OCI-M1 (cell line): ENCODE measurements at regions not wholly inside any gene's neighbourhood (a gene's known extent, or its start where the extent isn't known, plus 50 kb on each side); places are given as distances from the start of the nearest gene placed in this dataset.
"Not testable (repeated sequence)": the region's sequence is repeated elsewhere in the genome, so short reads cannot be mapped to it uniquely, and the experiment has no call there.

Experiments used
- DNase-seq: peaks from one replicate; lab custom pipeline; 2025; lab: John Stamatoyannopoulos, UW

DNA sequence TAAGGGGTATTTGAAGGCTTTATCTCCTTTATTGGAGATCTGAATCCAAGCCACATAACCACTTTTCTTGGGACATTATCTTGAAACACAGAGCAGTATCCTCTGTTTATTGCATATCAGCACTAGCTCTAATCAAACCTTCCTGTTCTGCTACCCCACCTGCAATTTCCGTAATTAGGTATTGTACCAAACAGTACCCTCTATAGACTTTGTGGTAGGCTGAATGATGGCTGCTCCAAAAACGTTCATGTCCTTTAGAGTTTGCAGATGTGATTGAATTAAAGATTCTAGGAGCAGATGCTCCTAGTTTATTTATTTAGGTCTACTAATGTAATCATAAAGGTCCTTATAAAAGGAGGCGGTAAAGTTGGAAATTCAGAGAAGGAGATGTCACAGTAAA is 573.0 kb upstream of the ATXN7L3B start:
- no peak for DNase-seq

DNA sequence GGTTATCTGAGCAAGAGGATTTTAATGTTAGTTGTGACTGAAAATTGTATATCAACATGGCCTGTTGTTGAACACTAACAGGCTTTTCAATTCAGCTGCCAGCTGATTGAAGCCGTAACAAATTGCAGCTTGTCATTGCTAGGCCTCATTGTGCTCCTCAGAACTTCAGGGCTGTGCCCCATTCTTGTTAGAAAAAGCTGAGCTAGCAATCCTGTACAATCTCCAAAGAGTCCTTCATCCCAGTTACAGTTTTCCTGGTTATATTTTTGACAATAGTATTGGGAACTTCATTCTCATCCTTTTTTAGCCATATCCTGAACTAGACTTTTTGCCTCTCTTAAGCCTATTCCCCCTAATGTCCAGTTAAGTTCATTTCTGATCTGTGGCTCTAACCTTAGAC is 564.1 kb upstream of the ATXN7L3B start:
- DNase-seq, result no peak

DNA sequence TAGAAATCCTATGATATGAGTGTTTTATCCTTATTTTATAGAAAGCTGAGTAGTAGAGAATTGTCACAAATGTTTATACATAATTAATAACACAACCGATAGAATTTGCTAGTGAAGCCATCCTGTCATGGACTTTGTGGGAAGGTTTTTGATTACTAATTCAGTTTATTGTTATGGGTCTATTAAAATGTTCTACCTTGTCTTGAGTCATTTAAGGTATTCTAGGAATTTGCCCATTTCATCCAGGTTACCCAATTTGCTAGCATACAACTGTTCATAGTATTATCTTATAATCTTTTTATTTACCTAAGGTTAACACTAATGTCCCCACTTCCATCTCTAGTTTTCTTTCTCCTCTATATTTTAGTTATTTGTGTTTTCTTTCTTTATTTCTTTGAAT is 553.1 kb upstream of the ATXN7L3B start:
- no peak for DNase-seq

DNA sequence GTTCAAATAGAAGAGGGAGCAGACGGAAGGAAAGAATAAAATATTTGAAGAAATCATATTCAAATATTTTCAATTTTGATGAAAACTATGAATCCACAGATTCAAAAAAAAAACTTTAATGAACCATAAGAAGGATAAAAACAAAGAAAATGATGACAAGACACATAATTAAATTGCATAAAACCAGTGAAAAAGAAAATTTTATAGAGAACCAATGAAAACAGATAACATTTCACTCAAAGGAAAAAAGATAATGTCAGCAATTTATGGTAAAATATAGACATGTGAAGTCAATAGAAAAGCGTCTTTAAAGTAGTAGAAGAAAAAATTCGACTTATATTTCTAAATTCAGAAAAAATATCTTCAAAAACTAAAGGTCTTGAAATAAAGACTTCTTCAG is 546.5 kb upstream of the ATXN7L3B start:
- DNase-seq, result no peak

DNA sequence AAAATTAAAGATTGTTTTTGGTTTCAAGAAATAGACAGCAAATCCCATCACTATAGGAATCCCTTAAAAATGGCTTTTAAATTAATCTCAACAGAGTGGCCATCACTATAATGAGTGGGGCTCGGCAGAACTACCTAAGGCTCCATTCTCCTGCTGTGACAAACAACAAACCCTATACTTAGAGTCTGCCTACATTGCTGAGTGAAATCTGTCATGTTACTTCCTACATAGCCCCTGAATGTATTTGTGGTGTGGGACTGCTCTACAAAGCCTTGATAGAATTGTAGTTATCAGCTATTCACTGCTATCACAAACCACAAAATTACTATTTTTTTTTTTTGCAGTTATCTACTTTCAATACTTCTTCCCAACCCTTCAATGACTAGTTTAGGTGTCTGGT is 538.7 kb upstream of the ATXN7L3B start:
- DNase-seq, result no peak

DNA sequence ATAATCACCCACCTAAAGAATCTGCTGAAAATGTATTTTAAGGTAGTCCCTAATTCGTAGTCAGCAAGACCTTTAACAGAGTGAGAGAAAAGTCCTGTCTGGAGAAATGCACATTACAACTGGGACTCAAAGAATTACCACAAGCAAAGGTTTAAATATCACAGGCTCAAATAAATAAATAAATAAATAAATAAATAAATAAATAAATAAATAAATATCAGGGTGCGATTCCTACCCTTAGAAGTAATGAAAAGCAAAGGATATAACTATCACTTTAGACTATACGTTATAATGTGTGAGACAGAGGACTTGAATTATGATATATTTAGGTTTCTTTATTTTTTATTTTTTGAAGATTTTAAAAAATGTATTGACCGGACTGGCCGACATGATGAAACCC is 522.5 kb upstream of the ATXN7L3B start:
- no peak for DNase-seq

DNA sequence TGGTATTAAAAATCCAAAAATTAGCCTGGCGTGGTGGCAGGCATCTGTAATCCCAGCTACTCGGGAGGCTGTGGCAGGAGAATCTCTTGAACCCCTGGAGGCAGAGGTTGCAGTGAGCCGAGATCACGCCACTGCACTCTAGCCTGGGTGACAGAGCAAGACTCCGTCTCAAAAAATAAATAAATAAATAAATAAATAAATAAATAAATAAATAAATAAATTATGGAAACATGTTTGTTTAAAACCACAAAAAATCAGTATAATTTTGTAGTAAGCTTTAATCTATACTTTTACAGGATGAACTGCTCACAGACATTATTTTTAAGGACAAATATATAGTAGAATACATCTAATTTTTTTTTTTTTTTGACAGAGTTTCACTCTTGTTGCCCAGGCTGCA is 521.3 kb upstream of the ATXN7L3B start:
- DNase-seq, result not testable (repeated sequence)

DNA sequence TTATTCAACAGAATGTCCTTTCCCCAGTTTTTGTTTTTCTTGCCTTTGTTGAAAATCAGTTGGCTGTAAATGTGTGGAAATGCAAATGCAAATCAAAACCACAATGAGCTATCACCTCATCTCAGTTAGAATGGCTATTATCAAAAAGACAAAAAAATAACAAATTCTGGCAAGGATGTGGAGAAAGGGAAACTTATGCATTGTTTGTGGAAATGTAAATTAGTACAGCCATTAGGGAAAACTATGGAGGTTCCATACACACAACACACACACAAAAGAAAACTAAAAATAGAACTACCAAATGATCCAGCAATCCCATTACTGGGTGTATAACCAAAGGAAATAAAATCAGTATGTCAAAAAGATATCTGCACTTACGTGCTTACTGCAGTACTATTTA is 518.8 kb upstream of the ATXN7L3B start:
- DNase-seq, result no peak

DNA sequence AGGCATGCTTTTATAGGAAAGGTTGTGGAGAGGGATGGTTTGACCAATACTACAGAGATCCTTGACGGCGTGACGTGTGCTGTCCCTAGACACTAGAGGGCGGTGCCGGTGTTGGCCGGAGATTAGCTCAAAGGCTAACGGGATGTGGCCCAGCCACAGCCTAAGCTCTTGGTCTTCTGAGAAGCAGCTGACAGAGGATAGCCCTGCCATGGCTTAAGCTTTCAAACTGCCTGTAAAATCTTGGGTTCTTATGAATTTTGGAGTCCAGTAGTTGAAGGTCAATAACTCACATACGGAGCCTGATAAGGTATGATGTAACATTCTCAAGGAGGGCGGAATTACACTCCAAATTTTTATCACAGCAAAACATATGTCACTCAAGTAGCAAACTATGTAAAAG is 515.7 kb upstream of the ATXN7L3B start:
- DNase-seq, result peak; percentile 97

DNA sequence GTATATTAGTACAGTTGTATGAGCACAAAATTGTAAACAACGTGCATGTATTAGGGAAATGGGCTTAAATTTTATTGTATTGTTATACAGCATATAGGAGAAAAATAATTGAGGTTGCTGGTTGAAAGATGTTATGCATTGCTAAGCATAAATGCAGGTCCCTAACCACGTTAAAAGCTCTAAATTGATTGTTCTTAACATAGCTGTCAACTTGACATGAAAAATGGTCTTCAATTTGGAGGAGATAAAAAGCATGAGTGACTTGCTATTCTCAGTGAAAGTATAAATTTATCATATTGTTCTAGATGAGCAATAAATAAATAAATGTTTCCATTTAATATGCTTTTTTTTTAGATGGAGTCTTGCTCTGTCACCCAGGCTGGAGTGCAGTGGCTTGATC is 506.6 kb upstream of the ATXN7L3B start:
- DNase-seq, result no peak

DNA sequence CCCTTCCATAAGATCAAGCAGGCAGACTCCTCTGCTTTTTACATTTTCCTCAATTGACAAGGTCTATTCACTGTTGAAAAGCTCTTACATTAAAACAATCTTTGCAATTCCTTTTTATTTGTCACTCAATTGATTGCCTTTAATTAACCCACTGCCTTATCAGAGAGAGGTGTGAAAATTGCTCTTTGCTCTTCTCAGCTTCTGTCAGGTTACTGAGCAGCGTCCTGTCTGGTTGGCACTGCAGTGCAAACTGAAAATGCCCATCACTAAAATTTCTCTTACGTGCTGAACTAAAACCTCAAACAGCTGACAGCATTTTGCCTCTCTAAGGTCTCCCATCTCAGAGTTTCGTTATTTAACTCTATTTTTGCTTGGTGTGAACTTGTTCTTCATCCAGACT is 504.1 kb upstream of the ATXN7L3B start:
- no peak for DNase-seq

DNA sequence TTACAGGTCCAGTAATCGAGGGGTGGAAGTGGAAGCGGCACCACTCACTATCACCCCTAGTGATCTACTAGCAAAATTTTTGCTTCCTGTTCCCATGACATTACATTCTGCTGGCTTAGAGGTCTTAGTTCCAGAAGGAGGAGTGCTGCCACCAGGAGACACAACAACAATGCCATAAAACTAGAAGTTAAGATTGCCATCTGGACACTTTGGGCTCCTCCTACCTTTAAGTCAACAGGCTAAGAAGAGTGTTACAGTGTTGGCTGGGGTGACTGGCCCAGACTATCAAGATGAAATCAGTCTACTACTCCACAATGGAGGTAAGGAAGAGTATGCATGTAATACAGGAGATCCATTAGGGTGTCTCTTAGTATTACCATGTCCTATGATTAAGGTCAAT is 498.5 kb upstream of the ATXN7L3B start:
- peak; percentile 39 for DNase-seq

DNA sequence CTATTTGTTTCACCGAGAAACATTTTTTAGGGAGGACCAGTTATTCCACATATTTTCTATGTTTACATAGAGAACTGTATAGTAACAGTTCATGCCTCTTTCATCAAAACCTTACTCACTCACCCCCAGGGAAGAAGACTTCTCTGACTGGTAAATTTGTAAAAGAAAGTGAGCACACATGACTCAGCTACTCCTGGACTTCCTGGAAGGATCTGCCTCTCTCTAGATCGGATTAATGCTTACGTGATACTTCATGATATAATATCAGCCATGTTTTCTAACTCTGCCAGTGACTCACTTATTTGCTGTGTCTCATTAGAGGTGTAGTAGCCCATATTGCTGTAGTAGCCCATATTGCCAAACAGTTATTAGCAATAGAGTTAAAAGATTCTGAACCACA is 494.3 kb upstream of the ATXN7L3B start:
- peak; percentile 26 for DNase-seq

DNA sequence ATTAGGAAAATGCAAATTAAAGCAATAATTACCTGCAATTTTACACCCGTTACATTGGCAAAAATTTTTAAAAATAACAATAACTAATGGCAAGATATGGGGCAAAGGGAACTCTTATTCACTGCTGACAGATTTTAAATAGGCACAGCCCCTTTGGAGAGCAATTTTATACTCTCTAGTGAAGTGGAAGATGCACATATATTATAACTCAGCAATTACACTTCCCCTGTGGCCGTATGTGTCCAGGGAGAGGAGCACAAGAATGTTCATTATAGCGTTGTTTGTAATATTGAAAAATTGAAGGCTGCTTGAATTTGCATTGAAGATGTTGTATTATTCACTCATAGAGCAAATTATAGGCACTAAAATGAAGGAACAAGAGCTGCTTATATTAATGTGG is 488.3 kb upstream of the ATXN7L3B start:
- DNase-seq, result no peak

DNA sequence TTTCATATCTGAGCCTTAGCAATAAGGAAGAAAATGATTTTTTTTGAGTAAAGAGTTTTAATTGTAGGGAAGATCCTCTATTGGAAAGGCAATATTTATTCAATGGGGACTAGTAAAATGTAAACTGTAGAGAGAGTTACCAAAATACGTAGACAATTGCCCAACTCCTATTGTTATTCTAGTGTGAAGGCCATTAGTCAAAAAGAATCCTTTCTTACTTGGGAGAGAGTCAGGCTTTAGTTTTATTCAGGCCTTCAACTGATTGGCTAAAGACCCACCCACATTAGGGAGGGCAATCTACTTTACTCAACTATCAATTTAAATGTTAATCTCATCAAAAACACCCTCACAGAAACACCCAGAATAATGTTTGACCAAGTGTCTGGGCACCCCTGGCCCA is 485.8 kb upstream of the ATXN7L3B start:
- no peak for DNase-seq

DNA sequence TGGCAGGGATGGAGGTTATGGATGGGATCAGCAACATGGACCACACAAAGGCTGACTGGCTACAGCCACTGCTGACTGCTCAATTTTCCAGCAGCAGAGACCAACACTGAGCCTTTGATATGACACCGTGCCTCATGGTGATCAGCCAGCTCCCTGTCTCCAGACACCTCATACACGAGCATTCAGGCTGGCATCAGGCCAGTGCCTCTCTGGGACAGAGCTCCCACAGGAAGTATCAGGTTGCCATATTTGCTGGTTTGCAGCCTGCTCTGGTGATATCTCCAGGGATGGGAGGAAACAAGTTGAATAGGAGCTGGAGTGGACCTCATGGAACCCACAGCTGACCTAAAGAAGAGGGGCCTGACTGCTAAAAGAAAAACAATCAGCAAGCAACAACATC is 471.2 kb upstream of the ATXN7L3B start:
- DNase-seq, result no peak

DNA sequence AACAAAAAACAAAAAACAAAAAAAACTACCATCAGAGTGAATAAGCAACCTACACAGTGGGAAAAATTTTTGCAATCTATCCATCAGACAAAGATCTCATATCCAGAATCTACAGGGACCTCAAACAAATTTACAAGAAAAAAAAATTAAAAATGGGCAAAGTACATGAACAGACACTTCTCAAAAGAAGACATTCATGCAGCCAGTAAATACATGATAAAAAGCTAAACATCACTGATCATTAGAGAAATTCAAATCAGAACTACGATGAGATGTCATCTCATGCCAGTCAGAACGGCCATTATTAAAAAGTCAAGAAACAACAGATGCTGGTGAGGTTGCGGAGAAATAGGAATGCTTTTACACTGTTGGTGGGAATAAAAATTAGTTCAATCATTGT is 466.5 kb upstream of the ATXN7L3B start:
- DNase-seq, result no peak

DNA sequence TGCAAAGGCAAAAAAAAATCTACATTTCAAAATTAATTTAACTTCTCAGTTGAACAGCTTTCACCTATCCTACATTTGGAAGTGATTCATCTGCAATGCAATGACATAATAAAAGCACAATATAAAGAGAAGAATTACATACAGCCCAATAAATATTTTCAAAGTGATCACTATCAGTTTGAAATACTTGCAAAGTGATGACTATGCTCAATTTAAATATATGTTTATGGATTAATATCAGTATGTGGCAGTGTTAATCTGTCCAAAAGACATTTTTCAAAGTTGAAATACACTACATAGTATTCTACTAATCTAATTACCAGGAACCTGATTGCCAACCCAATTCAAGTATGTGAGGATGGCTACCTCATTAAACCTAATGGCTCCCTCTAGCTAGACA is 460.7 kb upstream of the ATXN7L3B start:
- DNase-seq, result peak; percentile 10

DNA sequence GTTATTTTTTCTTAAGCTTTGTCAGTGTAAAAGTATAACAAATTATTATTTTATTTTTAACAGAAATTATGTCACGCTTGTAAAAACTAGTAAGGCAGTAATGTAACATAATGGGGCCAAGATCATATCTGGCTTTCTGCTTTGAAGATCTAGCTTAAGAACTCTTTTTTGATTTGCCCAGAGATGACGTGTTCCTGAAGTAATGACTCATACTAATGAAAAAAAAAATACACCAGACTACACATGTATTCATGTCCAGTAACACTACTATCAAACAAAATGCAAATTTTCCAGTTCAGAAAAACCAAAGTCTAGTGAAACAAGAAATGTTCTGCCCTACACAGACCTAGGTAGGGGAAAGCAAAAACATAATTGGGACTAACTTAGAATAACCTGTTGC is 432.2 kb upstream of the ATXN7L3B start:
- no peak for DNase-seq

DNA sequence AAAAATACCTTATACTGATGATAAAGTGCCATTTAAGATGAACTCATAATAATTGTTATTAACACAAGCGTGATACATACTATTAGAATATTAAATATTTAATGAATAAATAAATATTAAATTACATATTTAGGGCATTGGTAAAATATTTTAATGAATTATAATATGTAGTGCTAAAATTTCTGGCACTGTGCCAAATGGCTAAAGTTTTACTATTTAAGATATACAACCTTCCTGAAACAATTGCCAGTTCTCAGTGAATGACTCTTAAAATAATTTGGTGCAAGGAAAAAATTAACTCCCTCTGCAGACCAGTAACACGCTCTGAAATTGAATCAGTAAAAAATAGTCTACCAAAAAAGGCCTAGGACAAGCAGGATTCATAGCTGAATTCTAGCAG is 428.9 kb upstream of the ATXN7L3B start:
- no peak for DNase-seq

DNA sequence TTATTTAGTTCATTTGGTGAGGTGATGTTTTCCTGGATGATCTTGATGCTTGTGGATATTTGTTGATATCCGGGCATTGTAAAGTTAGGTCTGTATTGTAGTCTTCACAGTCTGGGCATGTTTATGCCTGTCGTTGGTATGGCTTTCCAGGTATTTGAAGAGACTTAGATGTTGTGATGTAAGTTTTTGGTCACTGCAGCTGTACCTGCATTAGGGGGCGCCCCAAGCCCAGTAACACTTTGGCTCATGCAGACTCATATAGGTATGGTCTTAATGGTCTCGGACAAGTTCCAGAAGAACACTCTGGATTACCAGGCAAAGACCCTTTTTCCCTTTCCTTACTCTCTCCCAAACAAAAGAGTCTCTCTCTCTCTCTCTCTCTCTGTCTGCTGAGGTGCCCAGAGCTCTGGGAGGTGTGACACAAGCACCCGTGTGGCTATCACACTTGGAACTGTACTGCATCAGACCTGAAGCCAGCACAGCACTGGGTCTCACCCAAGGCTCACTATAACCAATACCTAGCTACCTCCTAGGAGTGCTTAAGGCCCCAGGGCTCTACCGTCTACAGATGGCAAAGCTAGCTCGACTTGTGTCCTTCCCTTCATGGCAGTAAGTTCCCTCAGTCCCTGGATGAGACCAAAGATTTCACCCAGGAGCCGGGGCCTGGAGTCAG is 425.8 kb upstream of the ATXN7L3B start:
- DNase-seq, result peak; percentile 55

DNA sequence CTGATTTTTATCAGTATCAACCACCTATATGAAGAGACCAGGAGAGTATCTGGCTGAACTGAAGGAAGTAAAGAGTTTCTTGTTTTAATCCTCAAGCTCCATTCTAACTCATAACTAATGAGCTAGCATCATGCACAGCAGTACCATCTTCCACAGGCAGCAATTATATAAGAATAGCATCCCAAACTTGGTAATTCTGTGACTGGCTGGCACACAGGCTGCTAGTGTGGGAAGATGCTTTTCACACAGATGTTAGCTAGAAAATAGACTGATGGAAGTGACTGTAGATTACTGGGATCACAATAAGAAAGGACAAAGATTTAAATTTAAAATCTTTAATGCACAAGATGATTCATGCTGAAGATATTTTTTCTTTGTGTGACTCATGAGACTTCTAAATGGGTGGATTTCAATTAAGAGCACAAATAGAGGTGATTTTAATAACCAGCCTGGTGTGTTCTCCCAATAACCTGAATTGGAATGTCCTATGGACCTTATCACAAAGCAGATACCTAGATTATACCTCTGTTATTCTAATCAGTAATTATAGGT is 417.7 kb upstream of the ATXN7L3B start:
- no peak for DNase-seq

DNA sequence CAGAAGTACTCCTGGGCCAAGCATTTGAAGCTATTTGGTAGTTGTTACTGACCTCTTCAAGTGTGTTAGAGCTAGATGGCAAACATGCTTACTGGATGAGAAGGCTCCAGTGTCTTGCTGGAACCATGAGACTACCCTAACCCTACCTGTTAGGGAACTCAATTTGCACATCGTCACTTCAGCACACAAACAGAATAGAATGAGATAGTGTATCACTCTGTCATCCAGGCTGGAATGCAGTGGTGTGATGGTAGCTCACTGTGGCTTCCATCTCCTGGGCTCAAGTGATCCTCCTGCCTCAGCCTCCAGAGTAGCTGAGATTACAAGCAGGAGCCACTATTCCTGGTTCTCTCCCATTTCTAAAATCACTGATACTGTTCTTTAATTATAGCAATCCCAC is 417.0 kb upstream of the ATXN7L3B start:
- DNase-seq, result no peak

DNA sequence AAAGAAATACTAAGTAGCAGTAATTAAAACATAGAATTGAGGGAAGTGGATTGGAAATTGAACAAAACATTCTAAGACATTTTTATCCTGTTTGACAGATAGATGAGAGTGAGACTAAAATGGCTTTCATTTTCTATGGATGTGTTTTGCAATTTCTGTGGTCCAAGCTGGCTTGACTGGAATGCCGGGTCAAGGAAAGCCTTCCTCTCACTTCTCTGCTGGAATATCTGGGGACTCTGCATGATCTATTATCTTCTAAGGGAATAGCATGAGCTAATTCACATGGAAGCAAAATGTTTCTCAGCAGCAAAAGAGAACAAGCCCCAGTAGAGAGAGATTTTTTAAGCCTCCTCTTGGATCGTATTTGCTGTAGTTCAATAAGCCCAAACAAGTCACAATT is 407.9 kb upstream of the ATXN7L3B start:
- DNase-seq, result peak; percentile 50
